Fibroblast of the aortic adventitia (primary cell): ENCODE measurements at regions not wholly inside any gene's neighbourhood (a gene's known extent, or its start where the extent isn't known, plus 50 kb on each side); places are given as distances from the start of the nearest gene placed in this dataset.
"Not testable (repeated sequence)": the region's sequence is repeated elsewhere in the genome, so short reads cannot be mapped to it uniquely, and the experiment has no call there.

ENCODE experiments used
- DNase-seq: peaks from one replicate; pipeline ENCODE4 v3.0.0-alpha.2; 2010; ENCODE audit warnings: low read depth
- H3K4me3 ChIP-seq: 2 replicates; pipeline ENCODE4 v1.5.1; 2011; ENCODE audit warnings: low read depth, mild to moderate bottlenecking, control low read depth, low read length, moderate library complexity
- TF ChIP-seq, protein P1 (sequence below): IDR thresholded peaks from 2 replicates; pipeline ENCODE4 v1.5.1; 2011; ENCODE audit warnings: mild to moderate bottlenecking, low read length, control low read depth, inconsistent platforms; ENCODE audit not compliant: insufficient read depth

DNA sequence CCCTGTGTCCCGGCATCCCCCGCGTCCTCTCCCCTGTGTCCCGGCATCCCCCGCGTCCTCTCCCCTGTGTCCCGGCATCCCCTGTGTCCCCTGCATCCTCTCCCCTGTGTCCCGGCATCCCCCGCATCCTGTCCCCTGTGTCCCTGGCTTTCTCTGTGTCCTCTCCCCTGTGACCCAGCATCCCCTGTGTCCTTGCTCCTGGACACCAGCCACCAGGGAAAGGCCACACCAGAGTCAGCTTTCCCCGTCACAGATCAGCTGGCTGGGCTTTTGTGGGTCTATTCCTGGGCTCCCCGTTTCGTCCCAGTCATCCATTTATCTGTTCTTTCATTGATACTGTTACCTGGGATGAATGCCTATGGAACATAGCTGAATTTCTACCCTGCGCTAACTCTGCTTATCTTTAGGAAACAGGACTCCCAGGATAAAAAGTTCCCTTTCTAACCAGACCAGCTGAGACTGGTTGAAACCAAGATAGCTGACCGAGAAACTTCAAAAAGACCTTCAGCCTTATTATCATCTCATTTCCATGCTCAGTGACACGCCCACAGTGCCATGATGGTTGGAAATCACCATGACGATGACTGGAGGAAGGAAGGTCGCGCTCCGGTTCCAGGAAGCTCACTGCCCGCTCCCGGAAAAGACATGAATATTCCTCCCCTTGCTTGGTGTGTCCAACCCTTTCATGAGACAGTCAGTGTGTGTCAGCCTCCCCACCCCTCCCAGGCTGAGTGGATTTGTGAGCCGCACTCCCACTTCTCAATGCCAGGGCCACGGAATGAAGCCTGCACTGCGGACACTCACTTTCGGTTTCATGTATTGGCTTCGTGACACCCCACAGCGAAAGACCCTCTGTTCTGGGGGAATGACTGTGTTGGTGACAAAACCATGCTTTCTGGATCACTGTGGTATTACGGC is 276.4 kb upstream of the SFSWAP start:
- no peak overlapping the region for H3K4me3 ChIP-seq
- TF ChIP-seq, protein P1, sequence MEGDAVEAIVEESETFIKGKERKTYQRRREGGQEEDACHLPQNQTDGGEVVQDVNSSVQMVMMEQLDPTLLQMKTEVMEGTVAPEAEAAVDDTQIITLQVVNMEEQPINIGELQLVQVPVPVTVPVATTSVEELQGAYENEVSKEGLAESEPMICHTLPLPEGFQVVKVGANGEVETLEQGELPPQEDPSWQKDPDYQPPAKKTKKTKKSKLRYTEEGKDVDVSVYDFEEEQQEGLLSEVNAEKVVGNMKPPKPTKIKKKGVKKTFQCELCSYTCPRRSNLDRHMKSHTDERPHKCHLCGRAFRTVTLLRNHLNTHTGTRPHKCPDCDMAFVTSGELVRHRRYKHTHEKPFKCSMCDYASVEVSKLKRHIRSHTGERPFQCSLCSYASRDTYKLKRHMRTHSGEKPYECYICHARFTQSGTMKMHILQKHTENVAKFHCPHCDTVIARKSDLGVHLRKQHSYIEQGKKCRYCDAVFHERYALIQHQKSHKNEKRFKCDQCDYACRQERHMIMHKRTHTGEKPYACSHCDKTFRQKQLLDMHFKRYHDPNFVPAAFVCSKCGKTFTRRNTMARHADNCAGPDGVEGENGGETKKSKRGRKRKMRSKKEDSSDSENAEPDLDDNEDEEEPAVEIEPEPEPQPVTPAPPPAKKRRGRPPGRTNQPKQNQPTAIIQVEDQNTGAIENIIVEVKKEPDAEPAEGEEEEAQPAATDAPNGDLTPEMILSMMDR = no peak
- no peak for DNase-seq

DNA sequence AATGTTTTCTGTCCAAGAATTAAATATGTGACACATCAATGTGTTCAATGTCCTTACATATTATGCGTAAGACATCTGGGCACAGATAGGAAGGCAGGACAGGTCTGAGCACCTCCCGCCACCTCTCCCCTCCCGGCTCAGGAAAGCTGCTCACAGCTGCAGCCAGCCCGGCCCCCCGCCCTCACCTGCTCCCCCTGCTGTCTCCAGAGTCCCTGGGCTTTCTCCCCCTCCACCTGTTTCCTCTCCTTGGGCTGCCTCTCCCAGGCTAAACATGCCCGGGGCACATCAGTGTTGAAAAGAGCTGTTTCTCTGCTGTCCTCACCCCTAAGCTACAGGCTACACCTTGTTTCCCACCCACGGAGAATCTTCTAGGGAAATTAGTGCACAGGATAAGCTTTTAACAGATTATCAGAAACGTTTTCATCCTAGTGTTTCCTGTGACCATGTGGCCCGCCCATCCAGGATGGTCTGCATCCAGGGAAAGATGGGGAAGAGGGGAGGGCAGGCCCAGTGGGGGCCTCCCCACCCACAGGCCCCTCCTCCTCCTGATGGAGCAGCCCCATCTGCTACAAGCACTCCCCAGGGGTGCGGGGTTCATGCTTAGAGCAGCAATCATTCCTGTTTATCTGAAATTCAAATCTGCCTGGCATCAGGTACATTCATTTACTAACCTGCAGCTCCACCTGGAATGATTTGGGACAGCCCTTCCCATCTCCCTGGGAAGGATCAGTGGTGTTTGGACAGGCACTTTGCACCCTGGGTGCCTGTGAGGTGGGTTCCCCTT is 273.8 kb upstream of the SFSWAP start:
- TF ChIP-seq, protein P1 = no peak
- DNase-seq = no peak
- no peak overlapping the region for H3K4me3 ChIP-seq

DNA sequence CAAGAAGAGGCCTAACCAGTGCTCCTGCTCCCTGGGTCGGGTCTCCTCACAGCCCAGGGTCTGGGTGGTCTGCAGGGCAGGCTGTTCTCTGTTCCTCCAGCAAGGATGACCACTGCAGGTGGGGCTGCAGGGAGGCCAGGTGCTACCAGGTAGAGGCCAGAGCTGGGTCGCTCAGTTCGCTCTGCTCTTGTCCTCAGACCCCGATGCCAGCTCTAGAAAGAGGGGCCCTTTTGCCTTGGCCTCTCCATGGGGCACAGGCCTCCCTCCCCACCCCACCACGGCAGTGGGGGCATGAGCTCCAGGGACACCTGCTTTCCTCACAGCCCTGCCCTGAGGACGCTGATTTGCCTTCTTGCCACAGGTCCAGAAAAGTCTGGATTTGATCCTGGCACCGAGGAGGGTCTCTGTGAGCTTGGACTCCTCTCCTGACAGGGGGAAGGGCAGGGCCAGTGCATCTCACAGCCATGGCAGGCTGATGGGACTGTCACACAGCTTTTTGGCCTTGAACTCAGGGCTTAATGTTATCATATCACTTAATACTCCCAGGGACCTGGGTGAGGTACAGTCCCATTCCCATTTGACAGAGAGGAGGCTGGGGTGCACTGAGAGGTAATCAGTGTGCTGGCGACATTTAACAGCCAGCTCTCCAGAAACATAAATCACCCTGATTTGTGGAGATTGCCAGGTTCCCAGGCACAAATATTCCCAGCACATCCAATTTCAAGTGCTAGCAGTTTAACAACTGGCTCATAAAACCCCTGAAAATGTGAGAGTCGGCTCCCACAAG is 273.0 kb upstream of the SFSWAP start:
- TF ChIP-seq, protein P1 = no peak
- DNase-seq = no peak

DNA sequence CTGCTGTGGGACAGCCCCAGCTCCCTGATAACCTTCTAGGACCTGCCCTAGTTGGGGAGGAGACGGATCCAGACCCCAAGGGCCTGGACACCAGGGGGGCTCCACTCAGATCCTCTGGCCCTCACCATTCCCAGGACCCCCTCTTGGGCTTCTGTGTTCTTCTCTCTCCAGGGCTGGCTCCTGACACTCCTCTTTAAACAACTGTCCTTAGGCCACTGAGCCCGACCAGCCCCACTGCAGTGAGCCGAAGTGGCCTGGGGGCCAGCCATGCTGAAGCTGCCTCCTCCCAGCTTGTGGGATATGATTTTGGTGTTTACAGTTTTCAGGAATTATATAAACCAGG is 272.4 kb upstream of the SFSWAP start:
- H3K4me3 ChIP-seq, DNase-seq: not testable (repeated sequence)

More for the DNA sequence above, 273.0 kb upstream of the SFSWAP start:
- no peak overlapping the region for H3K4me3 ChIP-seq

DNA sequence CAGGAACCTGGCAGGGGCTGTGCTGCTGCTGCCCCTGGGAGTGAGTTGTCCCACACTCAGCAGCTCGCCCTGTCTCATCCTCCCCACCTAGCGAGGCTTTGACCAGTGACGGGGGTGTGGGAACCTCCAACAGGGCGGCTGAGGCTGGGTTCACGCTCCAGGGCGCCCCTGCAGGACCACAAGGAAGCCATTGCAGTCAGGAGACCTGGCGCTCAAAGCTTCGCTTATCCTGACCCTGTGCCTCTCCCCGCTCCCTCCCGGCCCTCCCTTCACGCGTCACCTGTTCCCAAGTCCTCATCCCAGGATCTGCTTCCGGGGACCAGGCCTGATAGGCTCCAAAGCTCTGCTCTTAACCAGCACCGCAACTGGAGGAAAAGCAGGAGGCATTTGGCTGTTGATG is 272.0 kb upstream of the SFSWAP start:
- TF ChIP-seq, protein P1 = no peak
- no peak overlapping the region for H3K4me3 ChIP-seq
- no peak for DNase-seq

DNA sequence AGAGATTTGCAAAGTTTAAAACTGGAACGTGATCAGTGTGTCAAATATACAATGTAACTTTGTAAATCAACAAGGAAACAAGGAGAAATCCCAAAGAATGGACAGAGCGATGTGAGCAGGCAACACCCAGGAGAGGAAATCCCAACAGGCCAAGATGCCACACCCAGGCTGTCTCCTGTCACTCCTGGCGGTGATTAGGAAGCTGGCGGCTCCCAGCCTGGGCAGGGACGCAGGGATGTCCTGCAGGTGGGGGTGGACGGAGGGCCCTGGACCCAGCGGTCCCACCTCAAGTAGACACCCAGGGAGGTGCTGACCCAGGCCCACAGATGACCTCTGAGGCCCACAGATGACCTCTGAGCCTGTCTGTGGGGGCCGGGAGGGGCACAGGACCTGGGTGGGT is 271.1 kb upstream of the SFSWAP start:
- DNase-seq, H3K4me3 ChIP-seq: not testable (repeated sequence)

DNA sequence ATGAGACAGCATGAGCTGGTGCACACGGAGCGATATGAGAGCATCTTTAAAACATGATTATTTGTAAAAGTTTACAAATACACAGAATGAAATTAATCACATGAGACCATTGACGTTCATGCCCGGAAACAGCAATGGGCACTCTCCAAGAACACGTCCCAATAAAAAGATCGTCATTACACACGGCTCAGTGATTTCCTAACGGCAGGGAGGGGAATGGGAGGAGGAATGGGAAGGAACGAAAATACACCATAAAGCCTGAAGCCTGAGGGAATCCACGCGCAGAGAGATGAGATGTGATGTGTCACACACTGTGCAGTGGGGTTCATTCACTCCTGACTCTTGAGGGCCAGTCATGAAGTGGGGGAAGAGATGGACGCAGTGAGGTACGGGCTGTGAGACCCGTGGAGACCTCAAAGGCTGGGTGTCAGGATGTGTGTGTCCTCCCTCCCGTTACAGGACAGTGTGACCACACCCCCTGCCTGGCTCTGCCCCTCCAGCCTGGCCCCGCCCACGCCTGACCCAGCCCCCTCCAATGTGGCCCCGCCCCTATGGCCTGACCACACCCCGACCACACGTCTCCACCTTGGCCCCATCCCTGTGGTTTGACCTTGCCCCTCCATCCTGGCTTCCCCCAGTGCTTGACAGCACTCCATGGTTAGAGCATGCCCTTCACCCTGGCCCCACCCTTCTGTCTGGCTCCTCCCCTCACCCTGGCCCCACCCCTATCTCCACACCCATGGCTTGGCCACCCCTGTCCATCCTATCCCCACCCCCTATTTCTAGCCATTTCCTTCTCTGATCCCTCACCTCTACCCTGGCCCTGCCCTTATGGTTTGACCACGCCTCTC is 270.5 kb upstream of the SFSWAP start:
- H3K4me3 ChIP-seq, DNase-seq: not testable (repeated sequence)
